ENCODE measurements at regions not wholly inside any gene's neighbourhood (a gene's known extent, or its start where the extent isn't known, plus 50 kb on each side); places are given as distances from the start of the nearest gene placed in this dataset.

DNA sequence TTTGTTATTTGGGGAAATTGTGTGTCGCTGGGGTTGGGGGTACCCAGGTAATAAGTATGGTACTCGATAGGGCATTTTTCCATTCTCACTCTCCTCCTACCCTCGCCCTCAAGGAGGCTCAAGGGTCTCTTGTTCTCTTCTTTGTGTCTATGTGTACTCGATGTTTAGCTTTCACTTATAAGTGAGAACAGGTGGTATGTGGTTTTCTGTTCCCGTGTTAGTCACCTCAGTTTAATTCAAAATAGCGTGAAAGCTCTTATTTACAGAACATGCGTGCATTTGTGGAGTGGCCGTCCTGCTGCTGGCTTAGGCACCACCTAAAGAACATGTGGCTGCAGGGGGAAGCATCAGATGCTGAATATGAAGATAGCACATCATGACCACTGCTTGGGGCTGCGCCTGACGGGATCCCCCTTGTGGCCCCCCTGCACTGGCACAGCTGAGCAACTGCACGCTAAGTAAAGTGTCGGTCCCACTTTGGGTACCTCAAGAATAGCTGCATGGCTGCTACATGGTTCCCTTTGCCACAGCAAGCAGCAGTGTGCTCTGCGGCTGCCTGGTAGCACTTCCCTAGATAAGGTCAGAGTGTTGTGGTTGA lies 569.0 kb downstream of the DCDC2C start:
- no peak for DNase-seq

DNA sequence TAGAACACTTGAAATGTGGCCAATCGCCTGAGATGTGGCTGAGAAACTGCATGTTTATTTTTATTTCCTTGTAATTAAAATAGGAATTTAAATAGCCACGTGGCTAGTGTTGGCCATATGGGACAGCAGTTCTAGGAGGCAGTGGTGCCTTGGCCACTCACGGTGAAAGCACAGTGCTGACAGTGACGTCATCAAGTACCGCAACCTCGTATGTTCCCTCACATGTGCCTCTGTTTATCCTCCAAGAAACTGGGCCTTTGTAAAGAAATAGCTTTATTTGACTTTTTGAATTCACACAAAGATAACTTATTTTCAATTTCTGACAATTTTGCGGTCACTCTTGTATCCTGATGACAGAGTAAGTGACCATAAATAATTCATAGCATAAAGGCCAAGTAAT lies 575.0 kb downstream of the DCDC2C start:
- DNase-seq: no peak

DNA sequence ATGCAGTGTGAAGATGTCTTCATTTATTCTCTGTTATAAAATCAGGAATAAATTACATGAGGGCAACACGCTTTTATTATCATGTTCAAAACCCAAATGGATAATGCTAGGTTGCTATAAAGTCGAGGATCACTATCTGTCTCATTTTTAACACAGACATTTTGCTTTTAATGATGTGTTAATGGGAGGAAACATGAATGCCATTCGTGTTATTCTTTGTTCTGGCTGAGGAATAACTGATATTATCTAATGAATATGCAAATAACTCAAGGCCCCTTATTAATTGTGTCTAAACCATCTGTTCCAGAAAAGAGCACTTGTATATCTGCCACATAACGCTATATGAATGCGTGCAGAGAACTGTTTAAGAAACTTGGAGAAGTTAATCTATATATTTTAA lies 576.1 kb downstream of the DCDC2C start:
- DNase-seq: no peak

DNA sequence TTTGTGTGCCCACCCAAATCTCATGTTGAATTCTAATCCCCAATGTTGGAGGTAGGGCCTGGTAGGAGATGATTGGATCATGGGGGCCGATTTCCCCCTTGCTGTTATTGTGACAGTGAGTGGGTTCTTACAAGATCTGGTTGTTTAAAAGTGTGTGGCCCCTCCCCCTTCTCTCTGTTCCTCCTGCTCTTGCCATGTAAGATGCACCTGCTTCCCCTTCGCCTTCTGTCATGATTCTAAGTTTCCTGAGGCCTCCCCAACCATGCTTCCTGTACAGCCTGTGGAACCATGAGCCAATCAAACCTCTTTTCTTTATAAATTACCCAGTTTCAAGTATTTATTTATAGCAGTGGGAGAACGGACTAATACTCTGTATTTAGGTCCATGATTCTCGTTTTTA lies 588.1 kb downstream of the DCDC2C start:
- DNase-seq: no peak

DNA sequence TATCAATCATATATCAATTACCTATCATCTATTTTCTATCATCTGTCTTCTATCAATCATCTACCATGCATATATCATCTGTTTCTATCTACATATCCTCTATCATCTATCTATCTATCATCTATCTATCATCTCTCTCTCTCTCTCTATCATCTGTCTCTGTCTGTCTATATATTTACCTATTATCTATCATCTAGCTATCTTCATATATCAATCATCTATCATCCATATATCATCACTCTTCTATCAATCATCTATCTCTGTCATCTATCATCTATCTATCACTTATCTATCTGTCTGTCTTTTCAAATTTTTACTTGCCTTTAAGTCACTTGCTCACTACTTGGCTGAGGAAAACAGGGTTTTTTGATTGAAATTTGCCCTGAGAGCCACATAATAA lies 592.3 kb downstream of the DCDC2C start:
- no peak for DNase-seq

DNA sequence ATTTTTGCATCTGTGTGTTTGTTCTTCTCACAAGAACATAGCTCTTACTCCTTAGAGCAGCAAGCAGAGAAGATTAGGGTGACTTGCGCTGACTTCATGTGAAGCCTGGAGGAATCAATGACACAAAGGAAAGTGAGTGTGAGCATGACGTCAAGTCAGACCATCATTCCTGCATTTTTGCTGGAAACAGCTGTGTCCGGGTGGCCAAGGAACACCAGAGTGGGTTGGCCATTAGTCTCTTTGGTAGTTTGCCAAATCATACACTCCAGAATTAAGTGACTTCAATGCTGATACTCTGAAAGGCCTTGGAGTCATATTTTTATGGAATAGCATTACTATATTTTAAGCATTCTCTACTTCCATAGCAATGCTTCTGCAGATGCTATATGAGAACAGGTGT lies 597.2 kb downstream of the DCDC2C start:
- DNase-seq: no peak

DNA sequence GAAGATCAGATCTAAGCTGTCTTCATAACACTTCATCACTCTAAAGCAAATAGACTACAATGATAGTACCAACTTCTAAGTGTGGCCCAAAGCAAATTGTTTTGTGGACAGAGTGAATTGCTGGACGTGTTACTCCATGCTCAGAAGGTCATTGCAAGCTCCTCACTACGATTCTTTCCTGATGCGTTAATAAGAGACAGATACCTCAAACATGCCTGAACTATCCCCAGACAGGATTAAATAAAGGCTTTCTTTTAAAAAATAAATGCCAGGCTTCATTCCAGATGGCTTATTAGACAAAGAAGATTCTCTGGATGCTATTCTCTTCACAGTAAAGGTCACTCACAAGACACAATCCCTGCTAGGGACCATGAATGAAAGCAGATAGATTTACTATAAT lies 621.2 kb downstream of the DCDC2C start:
- DNase-seq: no peak

DNA sequence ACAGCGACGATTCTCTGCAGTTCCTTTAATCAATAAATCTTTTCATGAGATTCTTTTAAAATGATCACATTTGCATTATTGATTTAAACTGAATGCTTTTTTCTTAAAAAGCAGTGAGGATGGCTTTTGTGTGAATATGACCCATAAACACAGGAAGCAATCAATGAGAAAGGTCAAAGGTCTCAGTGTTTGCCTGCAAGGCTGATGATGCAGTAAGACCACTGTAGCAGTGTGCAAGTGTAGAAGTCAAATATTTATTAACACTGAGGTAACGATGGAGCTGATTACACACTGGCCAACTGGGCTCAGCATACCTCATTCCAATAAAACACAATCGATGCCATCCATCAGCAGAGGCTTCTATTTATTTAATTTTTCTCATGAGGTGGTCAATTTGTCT lies 633.5 kb downstream of the DCDC2C start:
- DNase-seq: no peak

DNA sequence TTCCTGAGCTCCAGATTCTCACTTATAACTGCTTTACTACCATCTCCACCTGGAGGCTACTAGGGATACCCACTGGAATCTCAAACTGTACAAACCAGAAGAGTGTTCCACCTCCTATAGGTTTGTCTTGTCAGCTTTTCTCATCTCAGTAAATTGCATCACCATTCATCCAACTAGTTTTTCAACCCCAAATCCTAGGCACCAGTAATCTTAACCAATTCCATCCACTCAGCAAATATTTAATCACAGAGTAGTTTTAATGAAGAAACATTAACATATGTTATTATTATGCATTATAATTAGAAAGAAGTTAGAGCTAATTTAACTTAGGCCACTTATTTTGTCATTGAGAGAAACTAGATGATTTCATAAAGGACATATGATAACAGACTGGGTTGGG lies 635.0 kb downstream of the DCDC2C start:
- DNase-seq: no peak

DNA sequence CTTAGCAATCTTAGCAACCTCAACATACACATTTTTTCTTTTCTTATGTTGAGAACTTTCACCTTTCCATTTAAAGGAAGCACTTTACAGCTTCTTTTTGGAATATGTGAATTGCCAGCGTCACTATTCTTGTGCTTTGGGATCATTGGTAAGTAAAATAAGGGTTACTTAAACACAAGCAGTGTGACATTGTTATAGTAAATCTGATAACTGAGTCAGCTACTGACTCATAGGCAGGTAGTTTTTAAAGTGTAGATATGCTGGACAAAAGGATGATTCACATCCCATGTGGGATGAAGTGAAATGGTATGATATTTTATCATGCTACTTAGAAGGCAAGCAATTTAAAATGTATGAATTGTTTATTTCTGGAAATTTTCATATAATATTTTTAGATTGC lies 637.2 kb downstream of the DCDC2C start:
- no peak for DNase-seq

DNA sequence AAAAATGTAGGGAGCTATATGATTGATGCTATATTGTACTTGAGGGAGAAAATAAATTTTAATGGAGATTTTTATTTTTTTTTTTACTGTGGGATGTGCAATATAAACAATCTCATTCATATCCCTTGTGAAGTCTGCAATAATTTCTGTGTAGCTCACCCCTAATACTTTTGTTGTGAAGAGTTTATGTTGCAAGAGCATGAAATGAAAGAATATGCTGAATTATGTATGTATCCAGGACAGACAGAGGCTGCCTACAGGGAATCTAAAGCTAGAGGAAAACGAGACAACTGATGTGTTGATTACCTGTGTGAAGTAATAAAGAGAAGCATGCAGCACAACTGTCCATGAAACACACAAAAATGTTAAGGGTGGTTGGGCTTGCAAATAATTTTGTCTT lies 643.3 kb downstream of the DCDC2C start:
- no peak for DNase-seq

DNA sequence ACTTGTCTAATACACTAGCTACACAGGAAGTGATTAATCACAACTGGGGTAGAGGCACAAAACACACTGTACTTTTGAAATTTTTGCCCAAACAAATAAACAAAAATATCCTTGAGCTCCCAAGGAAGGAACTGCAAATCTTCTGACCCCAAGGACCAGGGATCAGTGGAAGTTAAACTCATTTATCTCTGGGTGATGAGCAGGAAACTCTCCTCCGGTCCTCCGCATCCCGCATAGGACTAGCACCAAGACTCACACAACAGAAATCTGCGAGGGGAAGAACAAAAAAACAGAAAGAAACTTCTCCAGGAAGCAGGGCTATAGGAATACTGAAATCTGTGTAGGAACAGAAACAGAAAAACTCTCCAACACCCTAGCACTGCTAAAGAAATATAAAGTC lies 650.3 kb downstream of the DCDC2C start:
- DNase-seq: no peak

DNA sequence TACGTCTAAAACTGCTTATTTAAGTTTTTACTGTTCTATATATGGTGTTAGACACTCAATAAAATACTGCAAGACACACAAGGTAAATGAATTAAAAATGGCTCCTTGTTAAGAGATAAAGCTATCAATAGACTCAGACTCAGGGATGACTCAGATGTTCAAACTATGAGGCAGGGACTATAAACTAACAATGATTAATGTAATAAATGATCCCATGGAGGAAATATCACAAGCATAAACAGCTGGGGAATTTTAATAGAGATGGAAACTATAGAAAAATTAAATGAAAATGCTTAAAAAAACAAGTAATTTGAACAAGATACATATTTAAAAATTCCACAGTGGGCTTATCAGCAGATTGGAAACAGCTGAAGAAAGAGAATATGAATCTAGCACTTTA lies 650.8 kb downstream of the DCDC2C start:
- DNase-seq: no peak

DNA sequence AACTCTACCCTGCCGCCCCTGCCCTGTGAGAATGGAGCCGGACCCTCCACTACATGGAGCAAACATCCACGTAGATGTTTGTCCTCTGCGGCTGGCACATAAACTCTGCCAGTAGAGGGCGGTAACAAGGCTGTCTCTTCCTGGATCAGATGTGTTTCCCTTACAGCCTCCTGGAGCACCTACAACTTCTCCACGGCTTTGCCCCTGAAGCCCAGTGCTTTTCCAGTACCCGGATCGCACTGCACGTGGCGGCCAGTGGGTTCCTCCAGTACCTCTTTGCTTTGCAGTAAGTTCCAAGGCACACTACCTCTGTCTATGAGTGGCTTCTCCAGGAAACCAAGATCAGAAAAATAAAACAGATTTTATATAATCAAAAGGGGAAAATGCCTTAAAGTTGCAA lies 651.3 kb downstream of the DCDC2C start:
- no peak for DNase-seq

DNA sequence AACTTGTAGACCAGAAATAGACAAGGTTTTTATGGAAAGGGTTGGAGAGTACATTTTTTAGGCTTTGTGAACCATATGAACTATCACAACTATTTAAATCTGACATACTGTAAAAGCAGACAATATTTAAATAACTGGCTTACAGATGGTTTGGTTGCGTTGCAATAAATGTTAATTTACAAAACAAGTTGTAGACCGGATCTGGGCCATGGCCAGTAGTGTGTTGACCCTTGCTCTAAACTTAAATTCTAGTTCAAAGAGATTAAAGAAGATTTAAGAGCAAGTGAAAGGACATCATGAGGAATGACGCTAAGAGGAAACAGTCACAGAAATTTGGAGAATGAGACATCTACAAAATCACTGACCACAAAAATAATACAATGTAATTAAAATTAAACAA lies 652.7 kb downstream of the DCDC2C start:
- no peak for DNase-seq

DNA sequence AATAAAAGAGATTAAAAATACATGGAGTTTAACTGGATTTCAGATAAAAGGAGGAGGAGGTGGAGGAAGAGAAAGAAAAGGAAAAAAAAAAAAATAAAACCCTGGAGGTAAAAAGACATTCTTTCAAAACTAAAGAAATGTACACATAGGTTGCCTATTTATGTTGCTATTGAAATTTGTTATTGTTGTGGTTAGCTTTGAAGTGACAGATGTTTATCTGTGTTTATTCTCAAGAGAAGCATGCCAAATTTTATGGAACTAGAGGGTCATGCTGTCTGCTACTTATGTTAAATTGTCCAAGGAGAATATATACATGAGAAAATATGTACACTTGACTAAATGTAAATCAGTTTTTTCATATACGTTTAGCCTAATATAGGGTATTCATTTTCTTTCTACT lies 653.2 kb downstream of the DCDC2C start:
- DNase-seq: no peak

DNA sequence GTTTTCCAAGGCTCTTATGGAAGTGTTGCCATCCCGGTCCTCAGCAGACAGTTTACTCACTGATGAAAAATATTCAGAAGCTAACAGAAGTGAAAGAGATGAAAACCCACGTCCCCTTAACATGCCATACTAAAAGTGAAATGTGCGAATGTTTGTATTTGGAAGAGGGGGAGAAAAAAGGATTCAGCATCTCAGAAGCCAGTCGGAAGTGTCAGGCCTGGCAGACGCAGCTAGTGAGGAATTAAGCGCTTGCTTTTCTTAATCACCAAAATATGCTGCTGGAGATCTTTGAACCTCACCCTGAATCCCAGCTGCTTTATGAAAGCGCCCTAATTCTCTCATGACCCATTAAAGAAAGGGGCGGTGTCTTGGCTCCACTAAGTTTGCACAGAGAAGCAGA lies 653.7 kb downstream of the DCDC2C start:
- DNase-seq: no peak

DNA sequence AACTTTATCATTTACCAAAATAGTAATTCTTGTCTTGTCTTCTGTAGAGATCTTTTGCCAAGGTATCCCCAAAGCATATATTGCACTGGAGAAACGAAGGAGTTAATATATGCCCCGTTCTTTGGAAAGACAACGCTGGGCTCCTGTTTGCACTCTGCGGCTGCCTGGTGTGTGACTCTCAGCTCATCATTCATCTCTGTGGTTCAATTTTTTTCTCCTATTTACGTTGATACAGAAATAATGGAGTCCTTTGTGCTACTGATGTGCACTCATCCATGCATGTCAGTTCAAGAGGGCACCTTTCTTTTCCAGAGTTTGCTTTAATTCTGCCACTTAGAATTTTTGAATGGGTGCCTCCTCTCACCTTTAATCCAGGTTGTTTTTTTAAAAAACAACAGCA lies 655.5 kb downstream of the DCDC2C start:
- DNase-seq: no peak

DNA sequence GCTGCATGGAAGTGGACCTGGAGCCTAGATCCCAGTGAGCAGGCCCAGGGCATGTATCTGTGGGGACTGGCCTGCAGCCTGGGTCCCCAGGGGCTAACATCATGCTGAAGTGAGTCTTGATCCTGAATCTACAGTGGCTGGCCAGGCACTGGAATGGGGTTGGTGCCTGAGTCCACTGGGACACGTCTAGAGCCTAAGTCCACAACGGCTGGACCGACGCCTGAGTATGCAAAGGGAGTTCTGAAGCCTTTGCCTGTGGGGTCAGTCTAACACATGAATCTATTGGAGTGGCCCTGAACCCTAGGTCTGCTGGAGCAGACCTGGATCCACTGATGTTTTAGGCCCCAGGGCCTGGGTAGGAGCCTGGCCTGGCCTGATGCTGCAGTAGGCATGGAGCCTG lies 665.5 kb downstream of the DCDC2C start:
- no peak for DNase-seq

DNA sequence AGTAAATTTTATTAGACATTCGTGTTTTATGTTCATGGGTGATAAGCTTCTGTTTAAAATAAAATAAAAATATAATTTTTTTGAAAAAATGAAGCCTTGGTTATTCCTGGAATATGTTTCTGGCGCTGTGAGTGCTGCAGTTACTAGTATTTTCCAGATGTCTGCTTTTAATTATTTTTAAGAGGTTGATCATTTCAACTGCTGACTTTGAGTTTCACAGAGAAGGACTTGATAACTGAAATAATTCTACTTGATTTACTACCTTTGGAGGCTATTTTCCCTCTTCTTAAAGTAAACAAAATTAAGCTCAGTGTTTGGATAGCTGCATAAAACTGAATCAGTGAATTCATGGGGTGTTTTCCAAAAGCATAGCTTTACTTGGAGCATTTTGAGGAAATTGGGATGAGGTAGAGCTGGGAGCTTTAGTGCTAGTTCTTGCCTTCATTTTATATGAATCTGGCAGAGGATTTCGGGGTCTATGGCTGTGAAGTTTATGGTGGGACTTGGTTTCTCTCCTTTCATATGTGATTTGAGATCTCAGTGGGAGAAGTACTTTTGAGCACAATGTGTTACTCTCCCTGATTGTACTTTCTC lies 666.5 kb downstream of the DCDC2C start:
- DNase-seq: no peak

DNA sequence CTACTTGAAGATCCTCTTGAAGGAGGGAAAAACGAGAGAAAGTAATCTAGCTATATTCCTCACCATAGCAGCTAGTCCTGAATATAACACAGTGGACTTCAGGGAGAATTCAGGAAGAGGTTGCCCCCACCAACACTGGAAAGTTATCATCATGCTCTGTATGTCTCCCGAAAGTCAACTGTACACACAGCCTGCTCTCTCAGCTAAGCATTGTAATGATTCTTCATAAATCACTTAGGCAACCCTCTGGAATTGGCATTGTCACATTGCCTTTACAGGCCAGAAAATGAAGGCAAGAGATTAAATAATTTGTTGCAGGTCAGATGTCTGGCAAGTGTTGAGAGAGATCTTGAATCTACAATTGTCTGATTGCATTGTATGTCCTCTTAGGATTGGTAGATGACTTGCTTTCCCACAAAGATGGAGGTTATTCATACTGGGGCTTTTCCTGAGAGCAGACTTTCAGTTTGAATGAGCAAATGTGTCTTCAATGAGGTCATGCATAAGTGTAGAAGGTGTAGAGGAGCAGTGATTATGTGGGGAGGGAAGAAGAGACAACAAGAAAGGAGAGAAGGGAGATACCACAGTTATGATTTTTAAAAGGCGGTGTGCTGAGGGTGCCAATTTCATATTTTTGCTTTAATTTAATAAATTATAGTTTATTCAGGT lies 667.2 kb downstream of the DCDC2C start:
- DNase-seq: no peak

DNA sequence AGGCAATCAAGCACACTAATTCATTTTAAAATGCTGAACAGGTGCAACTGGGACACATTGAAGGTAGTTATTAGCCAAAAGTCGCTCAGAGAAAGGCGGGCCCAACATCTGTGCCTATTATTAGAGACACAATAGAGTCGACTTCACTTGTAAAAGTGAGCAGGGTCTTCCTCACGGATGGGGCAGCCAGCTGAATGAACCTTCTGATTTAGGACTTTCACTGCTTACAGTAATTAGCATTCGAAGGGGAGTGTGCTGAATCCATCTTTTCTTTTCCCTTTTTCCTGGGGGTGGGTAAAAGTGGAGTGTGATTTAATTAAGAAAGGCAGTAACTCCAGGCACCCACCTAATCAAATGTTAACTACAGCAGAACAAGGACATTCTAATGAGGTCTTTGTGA lies 677.7 kb downstream of the DCDC2C start:
- no peak for DNase-seq

DNA sequence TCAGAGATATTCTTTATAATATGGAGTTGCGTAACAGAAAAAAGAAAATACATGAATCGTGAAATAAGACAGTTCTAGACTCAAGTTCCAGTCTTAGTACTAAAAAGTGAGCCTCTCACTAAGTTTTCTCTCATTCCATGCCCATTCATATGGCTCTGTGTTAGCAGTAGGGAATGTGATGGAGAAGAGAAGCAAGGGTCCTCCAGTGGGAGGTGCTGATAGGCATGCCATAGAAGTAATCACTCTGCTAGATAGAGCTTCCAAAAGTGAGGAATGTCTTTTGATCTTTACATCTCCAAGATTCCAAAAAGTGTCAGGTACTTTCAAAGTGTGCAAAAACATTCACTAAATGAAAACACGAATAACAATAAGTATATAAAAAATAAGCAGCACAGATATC lies 678.4 kb downstream of the DCDC2C start:
- no peak for DNase-seq

DNA sequence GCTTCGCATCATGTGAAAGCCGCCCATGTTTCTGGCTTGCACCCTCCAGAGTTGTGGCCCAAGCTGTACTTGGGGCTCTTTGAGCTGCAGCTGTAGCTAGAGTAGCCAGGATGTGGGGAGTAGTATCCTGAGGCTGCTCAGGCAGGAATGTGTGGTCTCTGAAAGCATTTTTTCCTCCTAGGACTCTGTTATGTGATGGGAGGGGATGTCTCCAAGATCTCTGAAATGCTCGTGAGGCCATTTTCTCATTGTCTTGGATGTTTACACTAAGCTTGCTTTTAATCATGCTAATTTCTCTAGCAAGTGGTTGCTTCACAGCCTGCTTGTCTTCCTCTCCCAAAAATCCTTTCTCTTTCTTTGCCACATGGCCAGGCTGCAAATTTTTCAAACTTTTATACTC lies 687.6 kb downstream of the DCDC2C start:
- no peak for DNase-seq

DNA sequence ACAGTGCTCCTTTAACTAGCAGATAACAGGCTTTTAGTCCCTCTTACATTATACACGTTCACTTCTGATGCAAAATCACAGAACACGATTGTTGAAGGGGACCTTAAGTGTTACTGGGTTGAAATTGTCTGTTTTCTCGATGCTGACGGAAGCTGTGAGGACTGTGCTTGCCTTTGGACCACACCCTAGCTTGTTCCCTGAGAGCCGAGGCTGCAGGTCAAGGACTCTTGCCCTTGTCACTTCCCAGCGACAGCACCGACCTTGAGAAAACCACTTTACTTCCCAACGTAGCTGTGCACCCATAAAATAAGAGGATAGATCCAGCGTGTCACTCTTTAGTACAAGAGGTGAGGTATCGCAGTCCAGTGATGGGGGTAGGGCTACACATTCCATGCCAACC lies 701.0 kb downstream of the DCDC2C start:
- no peak for DNase-seq
